Prostate gland (tissue), 2 donors: ENCODE measurements at regions not wholly inside any gene's neighbourhood (a gene's known extent, or its start where the extent isn't known, plus 50 kb on each side); places are given as distances from the start of the nearest gene placed in this dataset.

Source experiments
- POLR2A ChIP-seq: fragments of 450-650 bp; IDR thresholded peaks from one replicate; pipeline ENCODE4 v1.6.1; 2016; ENCODE audit warnings: antibody characterized with exemption, mild to moderate bottlenecking
- POLR2AphosphoS5 ChIP-seq: sonication (generic); formaldehyde crosslinking; IDR thresholded peaks from one replicate; pipeline ENCODE4 v1.6.1; 2017; ENCODE audit warnings: antibody characterized with exemption
- TF ChIP-seq, protein P1 (sequence below), 4 experiments: fragments of 200-600 bp in 2 of 4; fragments of 450-650 bp in 2 of 4; sonication (generic) in 2 of 4; IDR thresholded peaks; 1 replicate in 3 of 4; 2 replicates in 1 of 4; pipeline ENCODE4 v1.5.1; 2016 to 2019; ENCODE audit warnings: antibody characterized with exemption in 4 of 4, mild to moderate bottlenecking in 2 of 4, moderate library complexity in 2 of 4

DNA sequence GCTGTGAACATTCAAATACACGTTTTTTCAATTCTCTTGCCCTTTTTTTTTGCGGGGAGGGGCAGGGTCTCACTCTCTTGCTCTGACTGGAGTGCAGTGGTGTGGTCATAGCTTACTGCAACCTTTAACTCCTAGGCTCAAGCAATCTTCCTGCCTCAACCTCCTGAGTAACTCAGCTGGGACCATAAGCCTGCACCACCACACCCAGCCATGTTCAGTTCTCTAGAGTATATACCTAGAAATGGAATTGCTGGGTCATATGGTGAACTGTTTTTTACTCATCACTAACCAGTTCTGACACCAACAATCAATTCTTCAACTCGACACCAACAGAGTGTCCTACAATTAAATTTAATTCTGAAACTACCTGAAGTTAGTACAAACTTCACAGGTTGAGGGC, 85.5 kb upstream of the ZNF169 start:
- TF ChIP-seq, protein P1, sequence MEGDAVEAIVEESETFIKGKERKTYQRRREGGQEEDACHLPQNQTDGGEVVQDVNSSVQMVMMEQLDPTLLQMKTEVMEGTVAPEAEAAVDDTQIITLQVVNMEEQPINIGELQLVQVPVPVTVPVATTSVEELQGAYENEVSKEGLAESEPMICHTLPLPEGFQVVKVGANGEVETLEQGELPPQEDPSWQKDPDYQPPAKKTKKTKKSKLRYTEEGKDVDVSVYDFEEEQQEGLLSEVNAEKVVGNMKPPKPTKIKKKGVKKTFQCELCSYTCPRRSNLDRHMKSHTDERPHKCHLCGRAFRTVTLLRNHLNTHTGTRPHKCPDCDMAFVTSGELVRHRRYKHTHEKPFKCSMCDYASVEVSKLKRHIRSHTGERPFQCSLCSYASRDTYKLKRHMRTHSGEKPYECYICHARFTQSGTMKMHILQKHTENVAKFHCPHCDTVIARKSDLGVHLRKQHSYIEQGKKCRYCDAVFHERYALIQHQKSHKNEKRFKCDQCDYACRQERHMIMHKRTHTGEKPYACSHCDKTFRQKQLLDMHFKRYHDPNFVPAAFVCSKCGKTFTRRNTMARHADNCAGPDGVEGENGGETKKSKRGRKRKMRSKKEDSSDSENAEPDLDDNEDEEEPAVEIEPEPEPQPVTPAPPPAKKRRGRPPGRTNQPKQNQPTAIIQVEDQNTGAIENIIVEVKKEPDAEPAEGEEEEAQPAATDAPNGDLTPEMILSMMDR (IDR thresholded peaks at IDR 0.05) = no peak
- no peak for TF ChIP-seq POLR2AphosphoS5
- no peak for TF ChIP-seq POLR2A
